OCI-LY1 (cell line): ENCODE measurements at regions not wholly inside any gene's neighbourhood (a gene's known extent, or its start where the extent isn't known, plus 50 kb on each side); places are given as distances from the start of the nearest gene placed in this dataset.
"Not testable (repeated sequence)": the region's sequence is repeated elsewhere in the genome, so short reads cannot be mapped to it uniquely, and the experiment has no call there.

Experiments
- H2AFZ ChIP-seq: fragments of 200-600 bp; sonication (generic), shearing (Covaris generic); 2 replicates; pipeline ENCODE4 v1.6.0; 2014; ENCODE audit warnings: antibody characterized with exemption, mild to moderate bottlenecking, low read length
- H3F3A ChIP-seq: fragments of 200-600 bp; sonication (generic), shearing (Covaris generic); 2 replicates; pipeline ENCODE4 v1.6.0; 2014; ENCODE audit warnings: mild to moderate bottlenecking, antibody characterized with exemption, low read length, moderate library complexity; ENCODE audit not compliant: insufficient read depth
- H3K27ac ChIP-seq: fragments of 200-600 bp; sonication (generic); 2 replicates; pipeline ENCODE4 v1.5.1; 2014; ENCODE audit warnings: low read length, mixed run types, mild to moderate bottlenecking, low read depth; ENCODE audit not compliant: poor library complexity, severe bottlenecking
- H3K27me3 ChIP-seq: fragments of 200-600 bp; sonication (generic); 2 replicates; pipeline ENCODE4 v1.6.0; 2014; ENCODE audit warnings: antibody characterized with exemption, mild to moderate bottlenecking, low read length, moderate library complexity; ENCODE audit not compliant: insufficient read depth
- H3K36me3 ChIP-seq: fragments of 200-600 bp; sonication (generic); 2 replicates; pipeline ENCODE4 v1.6.1; 2014; ENCODE audit warnings: mild to moderate bottlenecking, antibody characterized with exemption, low read length, moderate library complexity, mixed read lengths; ENCODE audit not compliant: insufficient read depth
- H3K4me1 ChIP-seq: fragments of 200-600 bp; sonication (generic); 2 replicates; pipeline ENCODE4 v1.5.1; 2014; ENCODE audit warnings: mild to moderate bottlenecking, low read length, moderate library complexity; ENCODE audit not compliant: insufficient read depth, severe bottlenecking
- H3K4me2 ChIP-seq: fragments of 200-600 bp; sonication (generic), shearing (Covaris generic); 2 replicates; pipeline ENCODE4 v1.6.1; 2014; ENCODE audit warnings: low read length
- H3K4me3 ChIP-seq: fragments of 200-600 bp; sonication (generic); 2 replicates; pipeline ENCODE4 v1.5.1; 2014; ENCODE audit warnings: low read length, low read depth, mild to moderate bottlenecking, mixed read lengths; ENCODE audit not compliant: poor library complexity, severe bottlenecking
- H3K79me2 ChIP-seq: fragments of 200-600 bp; shearing (Covaris generic); 2 replicates; pipeline ENCODE4 v1.6.1; 2016; ENCODE audit warnings: mixed run types, low read length, mixed read lengths; ENCODE audit not compliant: insufficient read depth
- H3K9ac ChIP-seq: fragments of 200-600 bp; sonication (generic), shearing (Covaris generic); 2 replicates; pipeline ENCODE4 v1.6.1; 2014; ENCODE audit warnings: mild to moderate bottlenecking, low read length, mixed read lengths
- H3K9me2 ChIP-seq: fragments of 200-600 bp; sonication (generic), shearing (Covaris generic); 2 replicates; pipeline ENCODE4 v1.6.1; 2014; ENCODE audit warnings: low read depth, mild to moderate bottlenecking, low read length, mixed read lengths
- H3K9me3 ChIP-seq: fragments of 200-600 bp; shearing (Covaris generic); 2 replicates; pipeline ENCODE4 v1.6.1; 2014; ENCODE audit warnings: low read length, mixed read lengths
- H4K20me1 ChIP-seq: fragments of 200-600 bp; sonication (generic), shearing (Covaris generic); 2 replicates; pipeline ENCODE4 v1.6.0; 2016; ENCODE audit warnings: mild to moderate bottlenecking, low read length; ENCODE audit not compliant: insufficient read depth
- CTCF ChIP-seq: fragments of 200-600 bp; sonication (generic), shearing (Covaris generic); IDR thresholded peaks from 2 replicates; pipeline ENCODE4 v1.5.1; 2017; ENCODE audit warnings: mild to moderate bottlenecking, antibody characterized with exemption, low read length, moderate library complexity, mixed read lengths
- EZH2 ChIP-seq: fragments of 200-600 bp; sonication (generic), shearing (Covaris generic); IDR thresholded peaks from 2 replicates; pipeline ENCODE4 v1.8.0; 2017; ENCODE audit warnings: borderline replicate concordance, mixed run types, mild to moderate bottlenecking, antibody characterized with exemption, low read length, moderate library complexity, mixed read lengths

DNA sequence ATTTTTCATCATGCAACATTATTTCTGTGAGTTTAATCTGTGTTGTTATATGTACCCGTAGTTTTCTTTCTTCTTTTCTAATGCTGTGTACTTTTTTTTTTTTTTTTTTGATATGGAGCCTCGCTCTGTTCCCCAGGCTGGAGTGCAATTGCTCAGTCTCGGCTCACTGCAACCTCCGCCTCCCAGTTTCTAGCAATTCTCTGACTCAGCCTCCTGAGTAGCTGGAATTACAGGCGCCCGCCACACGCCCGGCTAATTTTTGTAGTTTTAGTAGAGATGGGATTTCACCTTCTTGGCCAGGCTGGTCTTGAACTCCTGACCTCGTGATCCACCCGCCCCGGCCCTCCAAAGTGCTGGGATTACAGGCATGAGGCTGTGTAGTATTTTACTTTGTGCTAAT, 155.4 kb downstream of the GALR1 start:
- no peaks in the 10 kb centered on the region for H3K9me2 ChIP-seq
- no peaks in the 10 kb centered on the region for H3K36me3 ChIP-seq
- TF ChIP-seq CTCF (no peak), EZH2 (no peak)
- no peaks in the 10 kb centered on the region for H3F3A ChIP-seq
- H3K9me3 ChIP-seq, result no peaks in the 10 kb centered on the region
- H3K27ac ChIP-seq, result no peak overlapping the region
- no peak overlapping the region for H3K4me3 ChIP-seq
- H3K4me2 ChIP-seq, result no peak overlapping the region
- no peaks in the 10 kb centered on the region for H3K79me2 ChIP-seq
- no peaks in the 10 kb centered on the region for H3K27me3 ChIP-seq
- no peaks in the 10 kb centered on the region for H4K20me1 ChIP-seq
- no peak overlapping the region for H2AFZ ChIP-seq
- H3K9ac ChIP-seq, result no peak overlapping the region
- no peaks in the 10 kb centered on the region for H3K4me1 ChIP-seq

DNA sequence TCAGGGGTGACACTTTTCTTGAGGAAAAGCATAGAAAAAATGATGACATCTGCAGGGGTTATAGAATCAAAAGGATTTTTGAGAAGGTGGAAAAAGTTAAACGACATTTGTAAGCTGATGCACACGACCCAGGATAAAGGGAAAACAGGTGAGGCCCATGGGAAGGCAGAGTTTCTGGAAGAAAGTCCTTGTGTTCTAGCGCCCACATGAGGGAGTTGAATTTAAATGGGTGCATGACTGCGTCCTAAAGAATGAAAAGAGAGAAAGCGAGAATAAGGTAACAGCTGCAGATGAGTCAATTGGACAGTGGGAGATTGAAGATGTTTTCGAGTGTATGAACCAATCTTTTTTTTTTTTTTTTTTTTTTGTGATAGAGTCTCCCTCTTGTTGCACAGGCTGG, 158.1 kb downstream of the GALR1 start:
- no peaks in the 10 kb centered on the region for H3K27me3 ChIP-seq

GRCh38 chr18:77421546-77421945, 171.9 kb downstream of the GALR1 start:
- H4K20me1 ChIP-seq, H3K79me2 ChIP-seq, H3K9me3 ChIP-seq, H3K4me2 ChIP-seq, H3K27ac ChIP-seq, H3K4me1 ChIP-seq, H3K9ac ChIP-seq, H3K36me3 ChIP-seq, H2AFZ ChIP-seq, H3K4me3 ChIP-seq, H3K9me2 ChIP-seq, H3F3A ChIP-seq, H3K27me3 ChIP-seq: not testable (repeated sequence)

More for the DNA sequence above, 158.1 kb downstream of the GALR1 start:
- Histone ChIP-seq H3K4me1 (no peaks in the 10 kb centered on the region), H3F3A (no peaks in the 10 kb centered on the region), H3K4me3 (no peak overlapping the region), H3K4me2 (no peak overlapping the region), H3K27ac (no peak overlapping the region), H3K79me2 (no peaks in the 10 kb centered on the region), H4K20me1 (no peaks in the 10 kb centered on the region), H2AFZ (no peak overlapping the region), H3K9ac (no peak overlapping the region), H3K9me2 (no peaks in the 10 kb centered on the region), H3K9me3 (no peaks in the 10 kb centered on the region), H3K36me3 (no peaks in the 10 kb centered on the region)
- peak; percentile 7; the same call in 1 of the 2 replicates for TF ChIP-seq CTCF
- TF ChIP-seq EZH2, result no peak

GRCh38 chr18:77422974-77423867, 173.6 kb downstream of the GALR1 start:
- Histone ChIP-seq H3K9ac (no peak overlapping the region), H2AFZ (no peak overlapping the region), H3K9me2 (no peaks in the 10 kb centered on the region), H3K9me3 (no peaks in the 10 kb centered on the region), H3K4me3 (no peak overlapping the region), H3K4me2 (no peak overlapping the region), H3K36me3 (no peaks in the 10 kb centered on the region), H3K27ac (no peak overlapping the region), H4K20me1 (no peaks in the 10 kb centered on the region), H3K4me1 (no peaks in the 10 kb centered on the region), H3K79me2 (no peaks in the 10 kb centered on the region), H3K27me3 (no peaks in the 10 kb centered on the region), H3F3A (no peaks in the 10 kb centered on the region)
- no peak for TF ChIP-seq EZH2
- no peak for TF ChIP-seq CTCF
